ENCODE measurements at regions not wholly inside any gene's neighbourhood (a gene's known extent, or its start where the extent isn't known, plus 50 kb on each side); places are given as distances from the start of the nearest gene placed in this dataset.

GRCh38 chr9:119795395-119795794 lies 426.2 kb upstream of the BRINP1 start:
- intact Hi-C loops (cut with DNase I): no loop called here
- WGBS, 2 donors: 61 to 65% methylated on average over 3 of the region's 3 CpGs
- no peaks in the 10 kb centered on the region for H3K9me3 ChIP-seq
- no peaks in the 10 kb centered on the region for H3K4me1 ChIP-seq
- H3K27ac ChIP-seq: no peak overlapping the region
- no peak for ATAC-seq
- no peaks in the 10 kb centered on the region for H3K36me3 ChIP-seq (replicated peaks in 1 of 2; ENCODE audit: insufficient read depth in 1 of 2, low read depth in 2 of 2)
- no peaks in the 10 kb centered on the region for H3K27me3 ChIP-seq
- DNase-seq: no peak
- no peak overlapping the region for H3K4me3 ChIP-seq
- no peak for TF ChIP-seq CTCF (IDR thresholded peaks at IDR 0.05)
- no peak for TF ChIP-seq POLR2A (IDR thresholded peaks at IDR 0.05)

- Histone ChIP-seq H3K36me3 (replicated peaks in 1 of 2; ENCODE audit: insufficient read depth in 1 of 2, low read depth in 2 of 2) (no peaks in the 10 kb centered on the region), H3K27ac (no peak overlapping the region), H3K4me3 (no peak overlapping the region), H3K4me1 (no peaks in the 10 kb centered on the region), H3K9me3 (no peaks in the 10 kb centered on the region), H3K27me3 (no peaks in the 10 kb centered on the region)
- no peak for DNase-seq
- no peak for ATAC-seq
- intact Hi-C loops (cut with DNase I): no loop called here
- TF ChIP-seq CTCF (IDR thresholded peaks at IDR 0.05) (no peak), POLR2A (IDR thresholded peaks at IDR 0.05) (no peak)
- WGBS, 2 donors: 61 to 72% methylated on average over 6 of the region's 6 CpGs
Measured at GRCh38 chr9:119794836-119795235, 425.6 kb upstream of the BRINP1 start.

GRCh38 chr9:119793218-119793617 lies 424.0 kb upstream of the BRINP1 start:
- Histone ChIP-seq H3K4me3 (no peak overlapping the region), H3K4me1 (no peaks in the 10 kb centered on the region), H3K36me3 (replicated peaks in 1 of 2; ENCODE audit: insufficient read depth in 1 of 2, low read depth in 2 of 2) (no peaks in the 10 kb centered on the region), H3K9me3 (no peaks in the 10 kb centered on the region), H3K27me3 (no peaks in the 10 kb centered on the region), H3K27ac (no peak overlapping the region)
- 42 to 61% methylated on average over 3 of the region's 3 CpGs for WGBS, 2 donors
- DNase-seq (peak in 1 of 4 donors; percentile 3), ATAC-seq (no peak)
- intact Hi-C loops (cut with DNase I): no loop called here
- no peak for TF ChIP-seq POLR2A (IDR thresholded peaks at IDR 0.05)

- no peaks in the 10 kb centered on the region for H3K9me3 ChIP-seq
- no peaks in the 10 kb centered on the region for H3K27me3 ChIP-seq
- TF ChIP-seq POLR2A (IDR thresholded peaks at IDR 0.05) (no peak), CTCF (IDR thresholded peaks at IDR 0.05) (no peak)
- ATAC-seq: no peak
- H3K36me3 ChIP-seq (replicated peaks in 1 of 2; ENCODE audit: insufficient read depth in 1 of 2, low read depth in 2 of 2): no peaks in the 10 kb centered on the region
- no peak overlapping the region for H3K27ac ChIP-seq
- intact Hi-C loops (cut with DNase I): no loop called here
- H3K4me1 ChIP-seq: no peaks in the 10 kb centered on the region
- WGBS, 2 donors: 55 to 57% methylated on average over 3 of the region's 3 CpGs
- no peak overlapping the region for H3K4me3 ChIP-seq
- DNase-seq: no peak
Measured at GRCh38 chr9:119792242-119792641, 423.0 kb upstream of the BRINP1 start.

GRCh38 chr9:119789987-119790386 lies 420.8 kb upstream of the BRINP1 start:
- H3K4me3 ChIP-seq: no peak overlapping the region
- ATAC-seq (no peak), DNase-seq (no peak)
- intact Hi-C loops (cut with DNase I): no loop called here
- H3K36me3 ChIP-seq (replicated peaks in 1 of 2; ENCODE audit: insufficient read depth in 1 of 2, low read depth in 2 of 2): no peaks in the 10 kb centered on the region
- H3K4me1 ChIP-seq: no peaks in the 10 kb centered on the region
- no peaks in the 10 kb centered on the region for H3K9me3 ChIP-seq
- no peak for TF ChIP-seq CTCF (IDR thresholded peaks at IDR 0.05)
- TF ChIP-seq POLR2A (IDR thresholded peaks at IDR 0.05): no peak
- no peaks in the 10 kb centered on the region for H3K27me3 ChIP-seq
- WGBS, 2 donors: 17 to 23% methylated on average over 1 of the region's 1 CpG
- H3K27ac ChIP-seq: no peak overlapping the region
